Testis (tissue), 2 donors: ENCODE measurements at regions not wholly inside any gene's neighbourhood (a gene's known extent, or its start where the extent isn't known, plus 50 kb on each side); places are given as distances from the start of the nearest gene placed in this dataset.
"Not testable (repeated sequence)": the region's sequence is repeated elsewhere in the genome, so short reads cannot be mapped to it uniquely, and the experiment has no call there.

Experiments used
- DNase-seq: peaks from one replicate; pipeline ENCODE4 v3.0.0-alpha.2; 2019
- H3K27ac ChIP-seq, 2 donors: fragments of 200-600 bp; sonication (generic); one replicate each; pipeline ENCODE4 v1.5.1; 2019
- H3K27me3 ChIP-seq: fragments of 200-600 bp; sonication (generic); one replicate; pipeline ENCODE4 v1.5.1; 2019
- H3K36me3 ChIP-seq: fragments of 200-600 bp; sonication (generic); one replicate; pipeline ENCODE4 v1.5.1; 2017; ENCODE audit warnings: low read depth; ENCODE audit errors: missing control alignments
- H3K4me1 ChIP-seq: fragments of 200-600 bp; sonication (generic); one replicate; pipeline ENCODE4 v1.5.1; 2019
- H3K4me3 ChIP-seq, 2 donors: fragments of 200-600 bp; sonication (generic); one replicate each; pipeline ENCODE4 v1.5.1; 2017 to 2019
- H3K9me3 ChIP-seq: fragments of 200-600 bp; sonication (generic); one replicate; pipeline ENCODE4 v1.5.1; 2017
- CTCF ChIP-seq, 3 experiments: fragments of 450-650 bp in 2 of 3; fragments of 200-600 bp in 1 of 3; sonication (generic) in 1 of 3; IDR thresholded peaks; one replicate each; pipeline ENCODE4 v1.5.1; 2016 to 2019; ENCODE audit warnings: antibody characterized with exemption in 3 of 3, mild to moderate bottlenecking in 2 of 3, moderate library complexity in 1 of 3
- POLR2A ChIP-seq: fragments of 450-650 bp; IDR thresholded peaks from one replicate; pipeline ENCODE4 v1.6.1; 2017; ENCODE audit warnings: antibody characterized with exemption, mild to moderate bottlenecking, moderate library complexity
- WGBS, 2 donors: methylation state at CpG; one replicate each; pipeline ENCODE4 v1.1.5; 2018; 5-methylcytosine and 5-hydroxymethylcytosine counted together
- intact Hi-C: fragments of 100-400 bp; cut with DNase I; formaldehyde crosslinking; loops from one replicate; pipeline ENCODE4 v1.15.1; 2023; ENCODE audit warnings: low total_unique reads

DNA sequence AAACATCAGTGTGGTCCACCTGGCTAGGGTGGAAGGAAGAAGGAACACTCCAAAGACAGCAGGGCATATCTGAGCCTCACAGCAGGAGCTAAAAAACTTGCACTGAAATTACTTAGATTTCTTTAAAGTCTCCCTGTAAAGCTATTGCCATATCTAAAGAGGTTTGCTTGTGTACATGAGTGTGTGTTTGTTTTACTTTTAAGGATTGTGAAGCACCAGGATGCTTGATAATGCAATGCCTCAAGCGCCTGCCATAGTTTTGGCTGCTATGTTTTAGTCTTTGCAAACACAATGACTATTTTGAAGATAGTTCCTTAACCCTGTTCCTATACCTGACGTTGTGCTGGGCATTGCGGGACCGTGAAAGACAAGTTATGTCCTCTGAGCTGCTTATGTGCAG, 65.0 kb downstream of the ID4 start:
- Histone ChIP-seq H3K36me3 (no peaks in the 10 kb centered on the region), H3K9me3 (no peaks in the 10 kb centered on the region), H3K4me3 (no peak overlapping the region), H3K27me3 (no peaks in the 10 kb centered on the region), H3K4me1 (no peaks in the 10 kb centered on the region), H3K27ac (no peak overlapping the region)
- intact Hi-C loops, result no loop called here
- no peak for DNase-seq
- no peak for TF ChIP-seq CTCF (IDR thresholded peaks at IDR 0.05)
- TF ChIP-seq POLR2A, result no peak
- WGBS, 2 donors, result 91 to 93% methylated on average over 4 of the region's 4 CpGs

DNA sequence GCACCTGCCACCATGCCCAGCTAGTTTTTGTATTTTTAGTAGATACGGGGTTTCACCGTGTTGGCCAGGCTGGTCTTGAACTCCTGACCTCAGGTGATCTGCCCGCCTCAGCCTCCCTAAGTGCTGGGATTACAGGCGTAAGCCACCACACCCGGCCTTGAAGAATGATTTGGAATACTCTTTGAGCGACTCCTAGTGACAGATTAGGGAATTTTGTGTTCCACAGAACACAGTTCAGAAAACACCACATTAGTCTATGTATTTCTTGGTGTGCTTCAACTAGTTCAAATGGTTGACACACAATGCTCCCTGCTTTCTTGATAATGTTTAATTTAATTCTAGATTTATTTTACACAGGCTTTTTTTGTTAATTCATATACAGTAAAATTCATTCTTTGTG, 67.2 kb downstream of the ID4 start:
- 73 to 89% methylated on average over 6 of the region's 6 CpGs for WGBS, 2 donors
- H3K36me3 ChIP-seq, H3K4me3 ChIP-seq, H3K9me3 ChIP-seq, H3K4me1 ChIP-seq, DNase-seq, H3K27ac ChIP-seq, intact Hi-C loops, H3K27me3 ChIP-seq: not testable (repeated sequence)

DNA sequence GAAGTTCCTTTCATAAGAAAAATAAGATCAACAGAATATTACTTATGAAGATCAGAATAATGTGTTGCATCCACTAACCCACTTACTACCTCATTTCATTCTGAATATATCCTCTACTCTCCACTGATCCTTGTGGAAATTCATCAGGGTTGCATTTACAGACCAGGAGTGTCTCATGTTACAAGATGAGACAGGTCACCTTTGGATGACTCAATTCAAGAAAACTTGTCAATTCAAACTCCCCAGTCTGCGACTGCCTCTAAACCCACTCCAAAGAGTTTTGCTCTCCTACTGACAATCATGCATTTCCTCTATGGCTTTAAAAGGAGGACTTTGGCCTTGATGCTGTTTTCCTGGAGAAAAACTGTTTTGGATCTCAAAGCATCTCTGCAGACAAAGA, 68.4 kb downstream of the ID4 start:
- Histone ChIP-seq H3K9me3 (no peaks in the 10 kb centered on the region), H3K27me3 (no peaks in the 10 kb centered on the region), H3K27ac (no peak overlapping the region), H3K36me3 (no peaks in the 10 kb centered on the region), H3K4me1 (no peaks in the 10 kb centered on the region), H3K4me3 (no peak overlapping the region)
- TF ChIP-seq CTCF (IDR thresholded peaks at IDR 0.05) (no peak), POLR2A (no peak)
- DNase-seq, result no peak
- intact Hi-C loops, result no loop called here
- WGBS, 2 donors, result 68 to 71% methylated on average over 1 of the region's 1 CpG

GRCh38 chr6:19906171-19906570, 69.0 kb downstream of the ID4 start:
- Histone ChIP-seq H3K9me3 (no peaks in the 10 kb centered on the region), H3K27ac (no peak overlapping the region), H3K36me3 (no peaks in the 10 kb centered on the region), H3K4me1 (no peaks in the 10 kb centered on the region), H3K4me3 (no peak overlapping the region), H3K27me3 (no peaks in the 10 kb centered on the region)
- no peak for DNase-seq
- TF ChIP-seq POLR2A, result no peak
- TF ChIP-seq CTCF (IDR thresholded peaks at IDR 0.05), result no peak
- WGBS, 2 donors, result 44 to 50% methylated on average over 3 of the region's 3 CpGs
- intact Hi-C loops, result no loop called here

DNA sequence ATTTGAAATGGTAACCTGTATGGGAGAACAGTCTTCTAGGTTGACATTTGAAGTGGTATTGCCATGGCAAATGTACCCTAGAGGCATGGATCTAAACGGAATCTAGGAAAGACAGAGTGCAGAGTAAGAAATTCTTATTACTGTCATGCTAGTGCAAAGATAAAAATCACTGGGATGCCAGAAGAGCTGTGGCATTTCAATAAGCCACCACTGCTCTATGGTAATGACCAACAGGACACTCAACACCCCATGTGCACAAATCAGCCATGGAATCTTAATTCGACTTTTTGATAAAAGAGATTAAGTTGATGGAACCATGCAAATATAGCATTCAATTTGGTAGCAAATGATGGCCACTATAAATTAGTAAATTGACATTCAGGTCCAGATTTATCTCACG, 74.1 kb downstream of the ID4 start:
- no peaks in the 10 kb centered on the region for H3K9me3 ChIP-seq
- no peak for DNase-seq
- no peak for TF ChIP-seq CTCF (IDR thresholded peaks at IDR 0.05)
- intact Hi-C loops, result no loop called here
- no peaks in the 10 kb centered on the region for H3K27me3 ChIP-seq
- H3K4me1 ChIP-seq, result no peaks in the 10 kb centered on the region
- H3K27ac ChIP-seq, result no peak overlapping the region
- WGBS, 2 donors, result 82 to 94% methylated on average over 3 of the region's 3 CpGs
- H3K4me3 ChIP-seq, result no peak overlapping the region
- H3K36me3 ChIP-seq, result no peaks in the 10 kb centered on the region
